GM21526 (cell line): ENCODE measurements at regions not wholly inside any gene's neighbourhood (a gene's known extent, or its start where the extent isn't known, plus 50 kb on each side); places are given as distances from the start of the nearest gene placed in this dataset.
"Not testable (repeated sequence)": the region's sequence is repeated elsewhere in the genome, so short reads cannot be mapped to it uniquely, and the experiment has no call there.

Source experiments
- ATAC-seq: cut with Tn5 transposase; IDR thresholded peaks from one replicate; pipeline ENCODE4 v1.9.1; 2021; ENCODE audit warnings: moderate library complexity; ENCODE audit not compliant: unreplicated experiment, low FRiP score

DNA sequence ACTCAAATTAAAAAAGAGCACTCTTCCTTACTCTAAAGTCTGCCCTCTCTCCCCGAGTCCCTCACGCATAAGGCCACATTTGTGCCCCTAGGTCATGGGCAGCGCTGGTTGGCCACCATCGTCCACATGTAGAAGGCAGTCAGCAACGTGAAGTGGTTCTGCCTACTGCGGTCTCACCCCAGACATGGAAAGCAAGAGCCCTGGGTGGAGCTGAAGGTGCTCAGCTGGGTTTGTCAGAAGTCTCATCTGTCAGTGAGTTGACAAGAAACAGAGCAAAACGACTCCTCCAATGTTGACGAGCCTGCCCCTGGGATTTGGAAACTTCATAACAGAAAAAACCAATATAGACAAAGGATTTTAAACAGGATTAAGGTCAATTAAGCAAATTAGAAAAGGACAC, 192.3 kb upstream of the PRSS58 start:
- ATAC-seq, result no peak

DNA sequence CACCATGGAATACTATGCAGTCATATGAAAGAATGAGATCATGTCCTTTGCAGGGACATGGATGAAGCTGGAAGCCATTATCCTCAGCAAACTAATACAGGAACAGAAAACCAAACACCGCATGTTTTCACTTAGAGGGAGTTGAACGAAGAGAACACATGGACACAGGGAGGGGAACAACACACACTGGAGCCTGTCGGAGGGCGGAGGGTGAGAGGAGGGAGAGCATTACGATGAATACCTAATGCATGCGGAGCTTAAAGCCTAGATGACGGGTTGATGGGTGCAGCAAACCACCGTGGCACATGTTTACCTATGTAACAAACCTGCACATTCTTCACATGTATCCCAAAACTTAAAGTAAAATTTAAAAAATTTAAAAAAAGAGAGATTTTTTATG, 191.0 kb upstream of the PRSS58 start:
- ATAC-seq, result not testable (repeated sequence)

GRCh38 chr7:142447762-142448161, 189.9 kb upstream of the PRSS58 start:
- ATAC-seq, result no peak

- ATAC-seq, result no peak
Observed at GRCh38 chr7:142445019-142445686, 187.3 kb upstream of the PRSS58 start.

- no peak for ATAC-seq
Observed at GRCh38 chr7:142443216-142444010, 185.6 kb upstream of the PRSS58 start.

DNA sequence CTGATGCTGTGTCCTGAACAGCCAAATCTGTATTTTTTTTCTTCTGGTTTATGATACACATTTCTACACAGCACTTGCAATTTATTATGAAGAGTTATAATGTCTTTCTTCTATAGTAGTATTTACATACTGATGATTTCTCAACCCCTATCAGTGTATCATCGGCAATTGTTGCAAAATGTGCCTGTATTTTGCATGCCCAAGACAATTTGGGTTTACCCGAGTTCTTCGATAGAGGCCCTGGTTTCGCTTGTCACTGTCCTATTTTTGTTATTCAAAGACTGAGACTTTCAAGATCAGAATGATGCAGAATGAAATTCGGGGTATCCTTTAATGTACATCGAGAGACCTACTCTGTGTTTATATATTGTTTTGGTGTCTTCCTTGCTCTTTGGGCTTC, 184.5 kb upstream of the PRSS58 start:
- ATAC-seq, result no peak

GRCh38 chr7:142440906-142441411, 183.1 kb upstream of the PRSS58 start:
- no peak for ATAC-seq

- no peak for ATAC-seq
Observed at GRCh38 chr7:142440219-142440905, 182.5 kb upstream of the PRSS58 start.

GRCh38 chr7:142439739-142440138, 181.9 kb upstream of the PRSS58 start:
- ATAC-seq, result no peak

DNA sequence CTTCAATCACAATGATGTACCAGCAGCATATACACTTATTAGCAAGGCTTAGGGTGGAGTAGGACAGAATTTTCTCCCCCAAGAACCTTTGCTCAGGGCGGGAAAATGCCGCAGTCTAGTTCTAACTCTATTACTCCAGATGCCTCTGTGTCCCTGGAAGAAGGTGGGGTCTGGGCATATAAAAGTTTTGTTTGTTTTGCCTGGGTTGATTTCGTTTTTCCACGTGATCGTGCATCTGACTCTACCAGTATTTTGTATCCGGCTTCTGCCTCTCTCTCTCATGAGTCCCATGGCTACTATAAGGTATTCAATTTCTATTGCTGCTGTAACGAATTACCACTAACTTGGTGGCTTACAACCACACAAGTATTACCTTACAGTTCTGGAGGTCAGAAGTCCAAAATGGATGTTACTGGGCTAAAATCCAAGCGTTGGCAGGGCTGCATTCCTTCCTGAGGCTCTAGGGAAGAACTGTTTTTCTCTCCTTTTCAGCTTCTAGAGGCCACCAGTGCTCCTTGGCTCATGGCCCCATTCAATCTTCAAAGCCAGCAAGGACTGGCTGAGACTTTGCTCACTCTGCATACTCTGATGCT, 181.2 kb upstream of the PRSS58 start:
- ATAC-seq, result no peak

DNA sequence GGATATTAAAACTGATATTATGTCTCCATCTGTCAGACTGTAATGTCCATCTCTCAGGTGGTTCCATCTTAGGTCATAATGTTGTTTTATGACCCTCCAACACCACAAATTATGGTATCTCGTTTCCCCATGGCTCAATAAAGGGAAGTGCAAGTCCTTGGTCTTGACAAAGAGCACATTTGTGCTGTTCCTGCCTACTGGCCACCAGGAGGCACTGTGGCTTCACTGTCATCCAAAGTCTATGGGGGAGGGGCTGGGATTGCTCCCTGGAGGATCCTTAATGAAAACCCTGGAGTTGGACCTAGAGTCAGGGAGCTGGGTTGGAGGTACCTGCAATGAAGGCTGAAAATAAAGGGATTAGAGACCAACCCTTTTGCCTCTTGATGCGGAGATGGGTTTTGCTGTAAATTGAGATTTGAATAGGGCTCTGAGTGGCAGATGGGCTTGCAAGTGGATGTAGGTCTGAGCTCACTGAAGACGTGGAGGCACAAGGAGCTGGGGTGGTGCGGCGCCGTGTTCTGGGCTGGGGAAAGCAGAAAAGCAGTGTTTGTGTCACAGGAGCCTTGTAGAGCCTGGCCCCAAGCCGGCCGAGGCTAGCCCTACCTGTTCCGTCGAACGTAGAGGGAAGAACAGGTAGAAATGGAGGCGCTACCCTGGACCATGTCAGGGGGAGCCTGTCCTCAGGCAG, 180.5 kb upstream of the PRSS58 start:
- ATAC-seq, result no peak

GRCh38 chr7:142437741-142438140, 179.9 kb upstream of the PRSS58 start:
- ATAC-seq, result no peak

- no peak for ATAC-seq
Observed at GRCh38 chr7:142436601-142437000, 178.7 kb upstream of the PRSS58 start.

GRCh38 chr7:142435606-142436005, 177.7 kb upstream of the PRSS58 start:
- ATAC-seq, result not testable (repeated sequence)

DNA sequence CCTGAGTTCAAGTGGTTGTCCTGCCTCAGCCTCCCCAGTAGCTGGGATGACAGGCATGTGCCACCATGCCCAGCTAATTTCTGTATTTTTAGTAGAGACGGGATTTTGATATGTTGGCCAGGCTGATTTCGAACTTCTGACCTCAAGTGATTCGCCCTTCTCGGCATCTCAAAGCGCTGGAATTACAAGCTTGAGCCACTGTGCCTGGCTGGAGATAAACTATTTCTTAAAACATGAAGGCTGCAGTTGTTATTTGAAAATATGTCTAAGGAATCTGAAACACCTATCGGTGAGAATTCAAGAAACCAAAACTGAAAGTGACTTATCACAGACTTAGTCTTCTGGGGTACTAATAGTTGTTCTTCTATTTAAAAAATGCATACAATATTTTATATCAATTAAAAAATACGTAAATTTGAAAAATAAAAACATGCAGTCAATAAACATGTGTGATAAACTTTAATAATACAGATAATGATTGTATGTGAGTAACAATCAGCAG, 176.9 kb upstream of the PRSS58 start:
- ATAC-seq, result no peak

DNA sequence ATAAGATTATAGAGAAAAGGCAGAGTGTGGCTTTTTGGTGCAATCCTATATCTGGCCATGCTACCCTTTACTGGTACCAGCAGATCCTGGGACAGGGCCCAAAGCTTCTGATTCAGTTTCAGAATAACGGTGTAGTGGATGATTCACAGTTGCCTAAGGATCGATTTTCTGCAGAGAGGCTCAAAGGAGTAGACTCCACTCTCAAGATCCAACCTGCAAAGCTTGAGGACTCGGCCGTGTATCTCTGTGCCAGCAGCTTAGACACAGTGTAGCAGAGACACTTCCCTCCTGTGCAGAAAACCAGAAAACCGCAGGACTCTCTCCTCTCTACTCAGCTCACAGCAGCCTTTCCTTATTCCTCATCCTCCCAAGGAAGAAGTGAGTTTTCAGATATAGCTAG, 176.3 kb upstream of the PRSS58 start:
- not testable (repeated sequence) for ATAC-seq

- no peak for ATAC-seq
Observed at GRCh38 chr7:142432377-142432776, 174.5 kb upstream of the PRSS58 start.

DNA sequence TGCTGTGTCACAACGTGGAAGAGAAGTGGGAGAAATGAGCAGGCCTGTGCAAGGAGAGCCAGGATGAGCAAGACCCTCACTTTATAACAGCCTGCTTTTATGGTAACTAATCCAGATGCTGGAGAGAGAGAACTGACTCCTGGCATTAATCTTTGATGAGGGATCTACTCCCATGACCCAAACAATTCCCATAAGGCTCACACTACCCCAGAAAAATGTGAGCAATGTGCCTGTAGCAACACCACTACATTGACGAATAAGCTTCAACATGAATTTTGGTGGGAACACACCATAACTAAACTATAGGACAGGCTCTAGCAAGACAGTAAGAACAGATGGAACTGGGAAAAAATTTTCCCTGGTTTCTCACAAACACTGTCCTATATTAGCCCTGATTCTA, 173.6 kb upstream of the PRSS58 start:
- ATAC-seq, result no peak

DNA sequence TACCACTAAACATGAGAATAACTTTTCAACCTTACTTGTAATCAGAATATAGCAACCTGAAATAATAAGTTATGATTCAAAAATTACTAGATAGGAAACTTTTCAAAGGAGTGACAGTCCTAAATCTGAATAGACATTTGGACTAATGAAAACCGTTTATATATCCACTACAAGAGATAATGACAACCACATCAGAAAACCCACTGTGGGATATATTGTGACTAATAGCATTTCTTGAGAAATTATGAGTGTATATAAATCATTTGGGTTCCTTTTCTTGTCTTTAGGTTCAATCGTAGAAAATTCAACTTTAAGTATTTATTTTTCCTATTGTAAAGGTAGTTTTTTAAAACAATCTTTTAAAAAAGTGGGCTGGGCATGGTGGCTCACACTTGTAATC, 170.2 kb upstream of the PRSS58 start:
- no peak for ATAC-seq

- ATAC-seq, result no peak
Observed at GRCh38 chr7:142425281-142425680, 167.4 kb upstream of the PRSS58 start.
